Keratinocyte (primary cell): ENCODE measurements at regions not wholly inside any gene's neighbourhood (a gene's known extent, or its start where the extent isn't known, plus 50 kb on each side); places are given as distances from the start of the nearest gene placed in this dataset.

ENCODE experiments used
- DNase-seq: peaks from one replicate; pipeline ENCODE4 v3.0.0-alpha.2; 2011; ENCODE audit warnings: low read depth, missing footprints, low spot score
- FAIRE-seq: peaks from 2 replicates; lab custom pipeline; 2011; peaks lifted over from hg19 to GRCh38; lab: Jason Lieb, UNC
- H2AFZ ChIP-seq: 2 replicates; pipeline ENCODE4 v1.6.0; 2012; ENCODE audit warnings: low read length, control low read depth, inconsistent platforms; ENCODE audit not compliant: control insufficient read depth
- H3K27ac ChIP-seq: 2 replicates; pipeline ENCODE4 v1.5.1; 2011; ENCODE audit warnings: low read length; ENCODE audit not compliant: control insufficient read depth, insufficient read depth
- H3K27me3 ChIP-seq: 3 replicates; pipeline ENCODE4 v1.6.0; 2011; ENCODE audit warnings: low read length; ENCODE audit not compliant: control insufficient read depth, insufficient read depth; ENCODE audit errors: extremely low read depth
- H3K36me3 ChIP-seq, 2 experiments: 2 replicates in 1 of 2; 3 replicates in 1 of 2; pipeline ENCODE4 v1.5.1; 2011; ENCODE audit warnings: low read length in 2 of 2, mild to moderate bottlenecking in 1 of 2; ENCODE audit not compliant: control insufficient read depth in 2 of 2, insufficient read depth in 2 of 2; ENCODE audit errors: extremely low read depth in 1 of 2
- H3K4me1 ChIP-seq: 3 replicates; pipeline ENCODE4 v1.5.1; 2011; ENCODE audit warnings: low read length; ENCODE audit not compliant: control insufficient read depth, insufficient read depth; ENCODE audit errors: extremely low read depth
- H3K4me2 ChIP-seq: 3 replicates; pipeline ENCODE4 v1.6.0; 2011; ENCODE audit warnings: low read depth, low read length; ENCODE audit not compliant: control insufficient read depth, insufficient read depth; ENCODE audit errors: extremely low read depth
- H3K4me3 ChIP-seq, 3 experiments: fragments of 200-600 bp in 1 of 3; sonication (generic) in 1 of 3; 2 replicates in 2 of 3; 3 replicates in 1 of 3; pipeline ENCODE4 v1.5.1; 2011 to 2016; ENCODE audit warnings: low read length in 3 of 3, mild to moderate bottlenecking in 3 of 3, control low read depth in 2 of 3, inconsistent platforms in 1 of 3, low read depth in 1 of 3, mixed read lengths in 1 of 3, mixed run types in 1 of 3, moderate library complexity in 1 of 3; ENCODE audit not compliant: control insufficient read depth in 2 of 3, insufficient read depth in 2 of 3; ENCODE audit errors: extremely low read depth in 1 of 3
- H3K79me2 ChIP-seq: 2 replicates; pipeline ENCODE4 v1.6.0; 2012; ENCODE audit warnings: low read length; ENCODE audit not compliant: control insufficient read depth, insufficient read depth
- H3K9ac ChIP-seq: 3 replicates; pipeline ENCODE4 v1.6.0; 2011; ENCODE audit warnings: low read length; ENCODE audit not compliant: control insufficient read depth, insufficient read depth; ENCODE audit errors: extremely low read depth
- H3K9me1 ChIP-seq: 3 replicates; pipeline ENCODE4 v1.6.0; 2011; ENCODE audit warnings: low read length; ENCODE audit not compliant: control insufficient read depth, insufficient read depth; ENCODE audit errors: extremely low read depth
- H3K9me3 ChIP-seq: 2 replicates; pipeline ENCODE4 v1.5.1; 2012; ENCODE audit warnings: low read depth, low read length; ENCODE audit not compliant: control insufficient read depth
- H4K20me1 ChIP-seq: 3 replicates; pipeline ENCODE4 v1.6.0; 2011; ENCODE audit warnings: low read length; ENCODE audit not compliant: control insufficient read depth, insufficient read depth; ENCODE audit errors: extremely low read depth
- CTCF ChIP-seq, 3 experiments: IDR thresholded peaks in 1 of 3; conservative IDR thresholded peaks in 1 of 3; optimal IDR thresholded peaks in 1 of 3; 2 replicates in 2 of 3; 3 replicates in 1 of 3; pipeline versions ENCODE3 to v1.5.1; 2011; ENCODE audit warnings: low read length in 3 of 3, mild to moderate bottlenecking in 3 of 3, moderate library complexity in 2 of 3, control low read depth in 1 of 3, inconsistent platforms in 1 of 3; ENCODE audit not compliant: insufficient read depth in 2 of 3; ENCODE audit errors: extremely low read depth in 1 of 3
- EZH2 ChIP-seq: IDR thresholded peaks from one replicate; pipeline ENCODE4 v1.6.1; 2012; ENCODE audit warnings: inconsistent platforms, mild to moderate bottlenecking, low read length, moderate library complexity
- dilution Hi-C: fragments of 300-500 bp; cut with MboI; formaldehyde crosslinking; loops from one replicate; pipeline ENCODE4 v1.7.0; 2020; ENCODE audit warnings: low sequenced_read_pairs; ENCODE audit not compliant: extremely low pct_ligation_motif_present

GRCh38 chr20:48006036-48006833 lies 221.0 kb upstream of the SULF2 start:
- dilution Hi-C loops = no loop called here
- H3K79me2 ChIP-seq = no peaks in the 10 kb centered on the region
- no peak overlapping the region for H3K4me2 ChIP-seq
- TF ChIP-seq EZH2 = no peak
- TF ChIP-seq CTCF (optimal IDR thresholded peaks at IDR 0.05 in 1 of 3, IDR thresholded peaks at IDR 0.05 in 1 of 3, conservative IDR thresholded peaks at IDR 0.05 in 1 of 3; ENCODE audit: extremely low read depth in 1 of 3, insufficient read depth in 2 of 3, low read length in 3 of 3) = no peak
- H3K4me3 ChIP-seq = no peak overlapping the region
- no peaks in the 10 kb centered on the region for H3K36me3 ChIP-seq
- H3K9me1 ChIP-seq = no peaks in the 10 kb centered on the region
- H3K4me1 ChIP-seq = no peaks in the 10 kb centered on the region
- H3K9ac ChIP-seq = no peak overlapping the region
- no peaks in the 10 kb centered on the region for H4K20me1 ChIP-seq
- DNase-seq (no peak), FAIRE-seq (no peak)
- no peaks in the 10 kb centered on the region for H3K27me3 ChIP-seq
- no peak overlapping the region for H3K27ac ChIP-seq
- H2AFZ ChIP-seq = no peak overlapping the region
- peaks cover 6% of the 10 kb centered on the region for H3K9me3 ChIP-seq

GRCh38 chr20:48003021-48003420 lies 217.7 kb upstream of the SULF2 start:
- no peak overlapping the region for H3K4me2 ChIP-seq
- H3K4me1 ChIP-seq = no peaks in the 10 kb centered on the region
- DNase-seq (no peak), FAIRE-seq (no peak)
- H3K9ac ChIP-seq = no peak overlapping the region
- H3K9me3 ChIP-seq = no peaks in the 10 kb centered on the region
- no peaks in the 10 kb centered on the region for H3K36me3 ChIP-seq
- no peak overlapping the region for H2AFZ ChIP-seq
- no peaks in the 10 kb centered on the region for H4K20me1 ChIP-seq
- TF ChIP-seq CTCF (optimal IDR thresholded peaks at IDR 0.05 in 1 of 3, IDR thresholded peaks at IDR 0.05 in 1 of 3, conservative IDR thresholded peaks at IDR 0.05 in 1 of 3; ENCODE audit: extremely low read depth in 1 of 3, insufficient read depth in 2 of 3, low read length in 3 of 3) = no peak
- TF ChIP-seq EZH2 = no peak
- no peaks in the 10 kb centered on the region for H3K27me3 ChIP-seq
- H3K9me1 ChIP-seq = no peaks in the 10 kb centered on the region
- no peak overlapping the region for H3K27ac ChIP-seq
- dilution Hi-C loops = no loop called here
- no peak overlapping the region for H3K4me3 ChIP-seq
- H3K79me2 ChIP-seq = no peaks in the 10 kb centered on the region
